ENCODE measurements at regions not wholly inside any gene's neighbourhood (a gene's known extent, or its start where the extent isn't known, plus 50 kb on each side); places are given as distances from the start of the nearest gene placed in this dataset.

DNA sequence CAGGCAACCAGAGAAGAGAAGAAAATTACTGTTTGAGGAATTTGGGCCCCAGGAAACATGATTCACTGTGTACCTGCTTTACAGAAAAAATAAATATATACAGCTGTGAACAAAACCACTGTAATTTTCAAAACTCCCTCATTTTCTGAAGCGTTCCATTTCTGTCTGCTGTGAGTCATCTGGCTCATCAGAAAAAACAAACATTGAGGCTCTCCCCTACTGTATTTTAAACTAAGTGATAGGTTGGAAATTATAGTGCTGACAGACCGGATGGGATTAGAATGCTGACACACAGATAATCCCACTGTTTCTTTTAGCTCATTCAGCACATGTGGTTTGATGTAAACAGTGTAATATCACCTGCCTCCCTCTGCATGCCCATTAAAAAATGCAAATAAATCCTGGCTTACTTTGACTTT lies 847.0 kb downstream of the TRIML1 start:
- TF ChIP-seq, protein P1, sequence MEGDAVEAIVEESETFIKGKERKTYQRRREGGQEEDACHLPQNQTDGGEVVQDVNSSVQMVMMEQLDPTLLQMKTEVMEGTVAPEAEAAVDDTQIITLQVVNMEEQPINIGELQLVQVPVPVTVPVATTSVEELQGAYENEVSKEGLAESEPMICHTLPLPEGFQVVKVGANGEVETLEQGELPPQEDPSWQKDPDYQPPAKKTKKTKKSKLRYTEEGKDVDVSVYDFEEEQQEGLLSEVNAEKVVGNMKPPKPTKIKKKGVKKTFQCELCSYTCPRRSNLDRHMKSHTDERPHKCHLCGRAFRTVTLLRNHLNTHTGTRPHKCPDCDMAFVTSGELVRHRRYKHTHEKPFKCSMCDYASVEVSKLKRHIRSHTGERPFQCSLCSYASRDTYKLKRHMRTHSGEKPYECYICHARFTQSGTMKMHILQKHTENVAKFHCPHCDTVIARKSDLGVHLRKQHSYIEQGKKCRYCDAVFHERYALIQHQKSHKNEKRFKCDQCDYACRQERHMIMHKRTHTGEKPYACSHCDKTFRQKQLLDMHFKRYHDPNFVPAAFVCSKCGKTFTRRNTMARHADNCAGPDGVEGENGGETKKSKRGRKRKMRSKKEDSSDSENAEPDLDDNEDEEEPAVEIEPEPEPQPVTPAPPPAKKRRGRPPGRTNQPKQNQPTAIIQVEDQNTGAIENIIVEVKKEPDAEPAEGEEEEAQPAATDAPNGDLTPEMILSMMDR (conservative IDR thresholded peaks at IDR 0.05 in 1 of 2, IDR thresholded peaks at IDR 0.05 in 1 of 2; ENCODE audit: low read depth in 1 of 2, low read length in 2 of 2): no peak
- no peak for TF ChIP-seq EZH2 (IDR thresholded peaks at IDR 0.05; ENCODE audit: low read length, missing control alignments)

All from fibroblast of lung (primary cell).